ENCODE measurements at regions not wholly inside any gene's neighbourhood (a gene's known extent, or its start where the extent isn't known, plus 50 kb on each side); places are given as distances from the start of the nearest gene placed in this dataset.

- Histone ChIP-seq H3K27ac (ENCODE audit: insufficient read depth, low read depth, low read length) (no peak overlapping the region), H3K9me3 (replicated peaks; ENCODE audit: control insufficient read depth, insufficient read depth, low read length) (no peaks in the 10 kb centered on the region), H2AFZ (ENCODE audit: low read depth, low read length) (no peak overlapping the region), H3K36me3 (ENCODE audit: control insufficient read depth in 2 of 2, extremely low read depth in 1 of 2, insufficient read depth in 2 of 2, low read length in 2 of 2) (no peaks in the 10 kb centered on the region), H4K20me1 (replicated peaks; ENCODE audit: control insufficient read depth, extremely low read depth, insufficient read depth, low read length) (no peaks in the 10 kb centered on the region), H3K9ac (replicated peaks; ENCODE audit: extremely low read depth, insufficient read depth, low read length) (no peak overlapping the region), H3K79me2 (ENCODE audit: control insufficient read depth, insufficient read depth, low read length) (no peaks in the 10 kb centered on the region), H3K4me1 (ENCODE audit: control insufficient read depth, extremely low read depth, insufficient read depth, low read length) (no peaks in the 10 kb centered on the region), H3K9me1 (replicated peaks; ENCODE audit: control insufficient read depth, extremely low read depth, insufficient read depth, low read length) (no peaks in the 10 kb centered on the region), H3K4me3 (replicated peaks in 1 of 3; ENCODE audit: insufficient read depth in 1 of 3, low read depth in 1 of 3, low read length in 3 of 3) (no peak overlapping the region), H3K27me3 (ENCODE audit: control insufficient read depth in 2 of 2, insufficient read depth in 2 of 2, low read length in 2 of 2) (no peaks in the 10 kb centered on the region), H3K4me2 (ENCODE audit: insufficient read depth, low read length) (no peak overlapping the region)
- TF ChIP-seq MYC (IDR thresholded peaks at IDR 0.05; ENCODE audit: low read depth, low read length) (no peak), MAX (IDR thresholded peaks at IDR 0.05; ENCODE audit: insufficient read depth, insufficient read length) (no peak), POLR2AphosphoS5 (IDR thresholded peaks at IDR 0.05; ENCODE audit: insufficient read depth, low read depth, low read length) (no peak), POLR2A (IDR thresholded peaks at IDR 0.05; ENCODE audit: low read depth, low read length) (no peak), GATA2 (IDR thresholded peaks at IDR 0.05; ENCODE audit: insufficient read depth, insufficient read length, low read depth, low read length) (no peak), FOS (IDR thresholded peaks at IDR 0.05; ENCODE audit: borderline replicate concordance, insufficient read depth, low read length) (no peak)
- ChIA-PET CTCF (no interaction called here), POLR2A (no interaction called here)
- dilution Hi-C loops (cut with MboI; ENCODE audit: extremely low pct_ligation_motif_present, low sequenced_read_pairs) (no loop called here), intact Hi-C loops (cut with micrococcal nuclease) (no loop called here)
- DNase-seq (ENCODE audit: low read depth, low spot score) (no peak), FAIRE-seq (no peak)
- BruUV-seq (replicated peaks), result no TSS peak
Observed at GRCh38 chr6:71463061-71463460, 174.4 kb downstream of the OGFRL1 start.

- DNase-seq (ENCODE audit: low read depth, low spot score), result no peak
- no peaks in the 10 kb centered on the region for H3K4me1 ChIP-seq (ENCODE audit: control insufficient read depth, extremely low read depth, insufficient read depth, low read length)
- H3K36me3 ChIP-seq (ENCODE audit: control insufficient read depth in 2 of 2, extremely low read depth in 1 of 2, insufficient read depth in 2 of 2, low read length in 2 of 2), result no peaks in the 10 kb centered on the region
- no peak for FAIRE-seq
- ChIA-PET POLR2A (no interaction called here), CTCF (no interaction called here)
- no peaks in the 10 kb centered on the region for H3K9me1 ChIP-seq (replicated peaks; ENCODE audit: control insufficient read depth, extremely low read depth, insufficient read depth, low read length)
- H4K20me1 ChIP-seq (replicated peaks; ENCODE audit: control insufficient read depth, extremely low read depth, insufficient read depth, low read length), result no peaks in the 10 kb centered on the region
- H2AFZ ChIP-seq (ENCODE audit: low read depth, low read length), result no peak overlapping the region
- BruUV-seq (replicated peaks), result no TSS peak
- no peak overlapping the region for H3K9ac ChIP-seq (replicated peaks; ENCODE audit: extremely low read depth, insufficient read depth, low read length)
- H3K27ac ChIP-seq (ENCODE audit: insufficient read depth, low read depth, low read length), result no peak overlapping the region
- H3K9me3 ChIP-seq (replicated peaks; ENCODE audit: control insufficient read depth, insufficient read depth, low read length), result no peaks in the 10 kb centered on the region
- H3K4me2 ChIP-seq (ENCODE audit: insufficient read depth, low read length), result no peak overlapping the region
- TF ChIP-seq MYC (IDR thresholded peaks at IDR 0.05; ENCODE audit: low read depth, low read length), result no peak
- no peak overlapping the region for H3K4me3 ChIP-seq (replicated peaks in 1 of 3; ENCODE audit: insufficient read depth in 1 of 3, low read depth in 1 of 3, low read length in 3 of 3)
- no peaks in the 10 kb centered on the region for H3K27me3 ChIP-seq (ENCODE audit: control insufficient read depth in 2 of 2, insufficient read depth in 2 of 2, low read length in 2 of 2)
- intact Hi-C loops (cut with micrococcal nuclease) (no loop called here), dilution Hi-C loops (cut with MboI; ENCODE audit: extremely low pct_ligation_motif_present, low sequenced_read_pairs) (no loop called here)
- no peaks in the 10 kb centered on the region for H3K79me2 ChIP-seq (ENCODE audit: control insufficient read depth, insufficient read depth, low read length)
Observed at GRCh38 chr6:71465096-71465495, 176.5 kb downstream of the OGFRL1 start.
